GM12874 (cell line): ENCODE measurements at regions not wholly inside any gene's neighbourhood (a gene's known extent, or its start where the extent isn't known, plus 50 kb on each side); places are given as distances from the start of the nearest gene placed in this dataset.

Experiments used
- TF ChIP-seq, protein P1 (sequence below): IDR thresholded peaks from 2 replicates; pipeline ENCODE4 v1.5.1; 2011; ENCODE audit warnings: low read depth, mild to moderate bottlenecking, control low read depth, low read length, moderate library complexity; ENCODE audit not compliant: insufficient read depth

DNA sequence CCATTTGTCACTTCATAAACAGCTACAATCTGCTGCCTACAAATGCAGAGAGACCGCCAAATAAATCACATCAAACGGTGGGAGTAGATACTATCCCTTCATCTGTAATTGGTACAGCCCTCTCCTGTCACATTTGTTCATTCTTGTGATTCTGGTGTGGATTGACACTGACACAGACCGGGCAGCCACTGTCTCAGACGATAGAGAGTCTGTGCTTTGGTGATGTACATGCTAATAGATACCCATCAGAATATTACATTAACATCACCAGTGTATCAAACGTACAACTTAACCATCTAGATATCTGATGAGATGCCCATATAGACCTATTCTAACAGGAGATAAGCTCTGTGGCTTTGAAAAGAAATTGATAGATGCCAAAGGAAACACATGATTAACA is 419.7 kb upstream of the ZEB2 start:
- TF ChIP-seq, protein P1, sequence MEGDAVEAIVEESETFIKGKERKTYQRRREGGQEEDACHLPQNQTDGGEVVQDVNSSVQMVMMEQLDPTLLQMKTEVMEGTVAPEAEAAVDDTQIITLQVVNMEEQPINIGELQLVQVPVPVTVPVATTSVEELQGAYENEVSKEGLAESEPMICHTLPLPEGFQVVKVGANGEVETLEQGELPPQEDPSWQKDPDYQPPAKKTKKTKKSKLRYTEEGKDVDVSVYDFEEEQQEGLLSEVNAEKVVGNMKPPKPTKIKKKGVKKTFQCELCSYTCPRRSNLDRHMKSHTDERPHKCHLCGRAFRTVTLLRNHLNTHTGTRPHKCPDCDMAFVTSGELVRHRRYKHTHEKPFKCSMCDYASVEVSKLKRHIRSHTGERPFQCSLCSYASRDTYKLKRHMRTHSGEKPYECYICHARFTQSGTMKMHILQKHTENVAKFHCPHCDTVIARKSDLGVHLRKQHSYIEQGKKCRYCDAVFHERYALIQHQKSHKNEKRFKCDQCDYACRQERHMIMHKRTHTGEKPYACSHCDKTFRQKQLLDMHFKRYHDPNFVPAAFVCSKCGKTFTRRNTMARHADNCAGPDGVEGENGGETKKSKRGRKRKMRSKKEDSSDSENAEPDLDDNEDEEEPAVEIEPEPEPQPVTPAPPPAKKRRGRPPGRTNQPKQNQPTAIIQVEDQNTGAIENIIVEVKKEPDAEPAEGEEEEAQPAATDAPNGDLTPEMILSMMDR = no peak

DNA sequence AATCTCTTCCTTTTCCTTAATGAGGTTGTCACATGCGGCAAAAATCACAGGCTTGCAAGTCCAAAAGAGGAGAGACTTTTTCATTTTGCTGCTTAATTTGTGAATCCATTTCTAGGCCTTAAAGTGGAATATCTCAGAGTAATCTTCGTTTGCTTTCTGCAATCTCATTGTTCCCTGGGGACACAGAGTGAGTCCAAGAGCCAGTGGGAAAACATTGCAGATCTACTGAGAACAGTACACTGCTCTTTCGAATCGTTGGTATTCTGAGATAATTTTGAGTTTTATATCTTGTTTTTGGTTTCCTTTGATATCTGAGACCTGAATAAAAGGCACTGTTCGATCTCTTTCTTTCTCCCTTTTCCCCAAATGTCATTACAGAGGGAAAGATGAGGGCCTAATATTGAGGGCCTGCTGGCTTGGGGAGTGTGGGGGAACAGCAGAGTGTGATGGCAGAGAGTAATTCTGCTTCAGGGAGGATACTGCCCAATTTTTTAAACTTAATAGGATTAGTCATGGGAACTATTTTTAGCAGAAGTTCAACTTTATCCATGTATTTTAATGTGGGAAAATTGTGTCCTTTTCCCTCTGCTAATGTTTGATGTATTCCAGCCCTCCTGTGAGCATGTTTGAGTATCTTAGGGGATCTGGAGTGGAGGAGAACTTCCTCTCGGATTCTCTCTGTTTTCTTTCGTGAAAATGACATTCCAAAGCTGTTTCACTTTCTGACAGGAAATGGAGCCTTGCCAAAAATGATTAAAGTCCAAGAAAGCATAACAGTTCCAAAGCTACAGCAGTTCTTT is 418.2 kb upstream of the ZEB2 start:
- TF ChIP-seq, protein P1 = no peak

DNA sequence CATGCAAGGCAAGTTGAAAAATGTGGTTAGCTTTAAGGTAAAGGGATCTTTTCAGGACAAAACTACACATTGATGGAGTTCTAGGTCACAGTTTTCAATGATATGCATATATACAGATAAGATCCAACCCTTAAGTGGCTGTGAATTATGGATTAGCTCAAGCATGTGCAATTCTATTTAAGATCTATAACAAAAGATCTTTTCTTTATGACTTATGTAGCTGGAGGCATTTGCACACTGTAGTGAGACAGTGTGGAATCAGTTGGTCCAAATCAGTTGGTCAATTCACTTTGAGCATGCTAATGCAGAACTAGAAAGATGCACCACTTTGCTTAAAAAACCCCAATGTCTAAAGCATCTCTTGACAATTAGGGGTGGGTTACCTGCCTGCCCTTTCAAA is 417.1 kb upstream of the ZEB2 start:
- TF ChIP-seq, protein P1 = no peak

DNA sequence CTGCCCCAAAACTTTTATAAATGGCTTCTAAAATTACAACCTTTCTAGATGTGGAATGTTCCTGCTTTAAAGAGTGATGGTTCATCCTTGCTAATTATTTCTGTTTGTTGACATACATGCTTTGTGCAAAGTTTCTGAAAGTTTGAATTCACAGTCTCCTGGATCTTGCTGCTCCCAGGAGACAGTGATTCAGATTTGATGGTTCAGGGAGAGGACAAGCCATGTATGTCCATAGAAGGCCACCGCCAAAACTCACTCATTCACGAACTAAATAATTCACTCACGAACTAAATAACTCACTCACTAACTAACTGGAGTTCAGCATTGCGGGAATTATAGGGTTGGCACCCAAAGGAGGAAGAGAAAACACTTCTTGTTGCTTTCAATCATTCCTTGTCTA is 416.5 kb upstream of the ZEB2 start:
- TF ChIP-seq, protein P1 = no peak

DNA sequence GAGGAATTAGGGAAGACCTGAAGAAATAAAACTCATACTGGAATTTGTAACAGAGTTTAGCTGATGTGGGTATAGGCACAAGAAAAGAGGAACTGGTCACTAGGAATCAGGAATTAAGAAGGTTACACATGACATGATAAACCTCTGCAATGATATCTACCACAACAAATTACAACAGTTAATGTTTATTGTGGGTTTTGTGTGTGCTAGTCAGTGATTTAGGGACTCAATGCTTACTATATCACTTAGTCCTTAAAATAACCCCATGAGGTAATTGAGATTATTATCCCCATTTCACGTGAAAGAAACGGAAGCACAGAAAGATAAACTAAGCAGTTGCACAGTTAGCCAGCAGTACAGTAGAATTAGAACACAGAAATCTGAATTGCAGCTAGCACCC is 415.8 kb upstream of the ZEB2 start:
- TF ChIP-seq, protein P1 = no peak

DNA sequence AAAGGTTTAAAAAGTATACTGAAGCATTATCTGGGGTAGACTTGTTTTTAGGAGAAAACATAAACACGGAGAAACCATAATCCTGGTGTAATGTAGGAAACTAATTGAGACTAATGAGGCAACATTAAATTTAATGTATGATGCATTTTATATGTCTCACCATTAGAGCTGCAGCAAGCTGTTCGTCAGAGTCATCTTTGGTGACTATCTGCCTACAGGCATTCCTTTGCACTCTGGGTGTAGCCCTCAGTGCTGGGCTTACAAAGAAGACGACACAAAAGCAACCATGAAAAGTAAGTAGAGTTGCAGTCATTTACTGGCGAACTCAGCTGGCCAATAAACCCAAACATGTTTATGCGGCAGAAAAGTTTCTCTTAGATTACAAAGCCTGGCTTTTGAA is 415.3 kb upstream of the ZEB2 start:
- TF ChIP-seq, protein P1 = no peak

DNA sequence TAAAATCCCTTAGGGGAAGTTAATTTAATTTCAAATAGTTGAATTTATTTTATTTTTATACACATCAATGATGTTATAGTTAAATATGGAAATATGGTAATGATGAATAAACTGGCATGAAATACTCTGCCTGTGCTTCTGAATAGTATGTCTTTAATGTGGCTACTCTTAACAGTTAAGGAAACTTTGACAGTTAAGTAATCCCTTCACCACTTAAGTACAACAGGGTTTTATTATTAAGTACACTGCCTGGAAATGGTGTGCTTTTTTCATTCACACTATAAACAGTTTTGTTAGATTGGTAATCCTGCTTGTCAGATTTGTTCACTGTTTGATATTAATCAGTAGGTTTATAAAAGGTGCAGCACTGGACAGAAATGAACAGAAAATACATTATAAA is 412.0 kb upstream of the ZEB2 start:
- TF ChIP-seq, protein P1 = no peak

DNA sequence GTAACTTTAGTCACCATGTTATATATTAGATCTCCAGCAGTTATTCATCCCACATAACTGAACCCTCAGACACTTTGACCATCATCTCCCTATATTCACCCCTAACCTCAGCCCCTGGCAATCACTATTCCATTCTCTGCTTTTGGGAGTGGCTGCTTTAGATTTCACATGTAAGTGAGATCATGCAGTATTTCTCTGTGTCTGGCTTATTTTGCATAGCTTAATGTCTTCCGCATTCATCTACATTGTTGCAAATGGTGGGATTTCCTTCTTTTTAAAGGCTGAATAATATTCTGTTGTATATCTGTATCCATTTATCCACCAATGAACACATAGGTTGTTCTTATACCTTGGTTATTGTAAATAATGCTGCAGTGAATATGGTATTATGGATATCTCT is 411.6 kb upstream of the ZEB2 start:
- TF ChIP-seq, protein P1 = no peak
